Stomach (tissue), 8 donors: ENCODE measurements at regions not wholly inside any gene's neighbourhood (a gene's known extent, or its start where the extent isn't known, plus 50 kb on each side); places are given as distances from the start of the nearest gene placed in this dataset.

Source experiments
- DNase-seq, 2 donors: peaks; one replicate each; pipeline versions ENCODE4 v3.0.0 to v3.0.0-alpha.2; 2013 to 2019
- H3K27ac ChIP-seq, 5 donors: fragments of 200-600 bp in 4 of 5; sonication (generic) in 4 of 5; one replicate each; pipeline ENCODE4 v1.5.1; 2013 to 2019; ENCODE audit warnings: mild to moderate bottlenecking in 1 of 5, moderate library complexity in 1 of 5
- H3K27me3 ChIP-seq, 3 donors: fragments of 200-600 bp; sonication (generic); one replicate each; pipeline ENCODE4 v1.5.1; 2017 to 2019; ENCODE audit warnings: mixed run types in 1 of 3
- H3K36me3 ChIP-seq, 4 donors: fragments of 200-600 bp; sonication (generic); 1 replicate in 3 of 4; 2 replicates in 1 of 4; pipeline ENCODE4 v1.5.1; 2016 to 2019
- H3K4me1 ChIP-seq, 4 donors: fragments of 200-600 bp; sonication (generic); one replicate each; pipeline ENCODE4 v1.5.1; 2016 to 2019
- H3K4me3 ChIP-seq, 4 donors: fragments of 200-600 bp; sonication (generic) in 3 of 4; one replicate each; pipeline ENCODE4 v1.5.1; 2016 to 2019; ENCODE audit warnings: mild to moderate bottlenecking in 1 of 4
- H3K9me3 ChIP-seq, 4 donors: fragments of 200-600 bp; sonication (generic); one replicate each; pipeline ENCODE4 v1.5.1; 2016 to 2019
- EP300 ChIP-seq: sonication (generic); formaldehyde crosslinking; IDR thresholded peaks from one replicate; pipeline ENCODE4 v1.6.1; 2017; ENCODE audit warnings: antibody characterized with exemption
- POLR2A ChIP-seq, 4 donors: fragments of 450-650 bp; IDR thresholded peaks; one replicate each; pipeline ENCODE4 v1.6.1; 2016; ENCODE audit warnings: antibody characterized with exemption in 4 of 4, control low read depth in 2 of 4, mild to moderate bottlenecking in 1 of 4, moderate library complexity in 1 of 4
- POLR2AphosphoS5 ChIP-seq, 3 donors: sonication (generic); formaldehyde crosslinking; IDR thresholded peaks; one replicate each; pipeline ENCODE4 v1.6.1; 2016; ENCODE audit warnings: antibody characterized with exemption in 3 of 3
- WGBS, 5 donors: extraction: QIAGEN DNeasy Blood & Tissue Kit in 3 of 5; methylation state at CpG; one replicate each; pipeline versions ENCODE4 v1.1.5 to v1.1.7; 2013 to 2018; 5-methylcytosine and 5-hydroxymethylcytosine counted together
- intact Hi-C: fragments of 100-400 bp; cut with DNase I; formaldehyde crosslinking; loops from one replicate; pipeline ENCODE4 v1.15.1; 2023; ENCODE audit warnings: low total_unique reads
- TF ChIP-seq, protein P1 (sequence below), 7 experiments: fragments of 450-650 bp in 4 of 7; fragments of 200-600 bp in 3 of 7; sonication (generic) in 3 of 7; IDR thresholded peaks; one replicate each; pipeline ENCODE4 v1.5.1; 2016 to 2019; ENCODE audit warnings: antibody characterized with exemption in 7 of 7, control low read depth in 2 of 7, mild to moderate bottlenecking in 1 of 7
- donor health status: healthy with polysubstance abuse.
- donor health status: Bipolar disorder and iron deficiency.
- donor health status: healthy.

- Histone ChIP-seq H3K27me3 (no peaks in the 10 kb centered on the region), H3K4me3 (no peak overlapping the region), H3K36me3 (no peaks in the 10 kb centered on the region), H3K9me3 (no peaks in the 10 kb centered on the region), H3K27ac (no peak overlapping the region), H3K4me1 (peaks cover 0 to 6% (median 2%) of the 10 kb centered on the region in 4 donors)
- DNase-seq, result no peak
- 70 to 89% (median 73%) methylated on average over 2 of the region's 2 CpGs for WGBS, 5 donors
- TF ChIP-seq POLR2A (IDR thresholded peaks at IDR 0.05), result no peak
- no peak for TF ChIP-seq POLR2AphosphoS5 (IDR thresholded peaks at IDR 0.05)
- TF ChIP-seq EP300, result no peak
- TF ChIP-seq, protein P1, sequence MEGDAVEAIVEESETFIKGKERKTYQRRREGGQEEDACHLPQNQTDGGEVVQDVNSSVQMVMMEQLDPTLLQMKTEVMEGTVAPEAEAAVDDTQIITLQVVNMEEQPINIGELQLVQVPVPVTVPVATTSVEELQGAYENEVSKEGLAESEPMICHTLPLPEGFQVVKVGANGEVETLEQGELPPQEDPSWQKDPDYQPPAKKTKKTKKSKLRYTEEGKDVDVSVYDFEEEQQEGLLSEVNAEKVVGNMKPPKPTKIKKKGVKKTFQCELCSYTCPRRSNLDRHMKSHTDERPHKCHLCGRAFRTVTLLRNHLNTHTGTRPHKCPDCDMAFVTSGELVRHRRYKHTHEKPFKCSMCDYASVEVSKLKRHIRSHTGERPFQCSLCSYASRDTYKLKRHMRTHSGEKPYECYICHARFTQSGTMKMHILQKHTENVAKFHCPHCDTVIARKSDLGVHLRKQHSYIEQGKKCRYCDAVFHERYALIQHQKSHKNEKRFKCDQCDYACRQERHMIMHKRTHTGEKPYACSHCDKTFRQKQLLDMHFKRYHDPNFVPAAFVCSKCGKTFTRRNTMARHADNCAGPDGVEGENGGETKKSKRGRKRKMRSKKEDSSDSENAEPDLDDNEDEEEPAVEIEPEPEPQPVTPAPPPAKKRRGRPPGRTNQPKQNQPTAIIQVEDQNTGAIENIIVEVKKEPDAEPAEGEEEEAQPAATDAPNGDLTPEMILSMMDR (IDR thresholded peaks at IDR 0.05), result no peak
- intact Hi-C loops, result no loop called here
Observed at GRCh38 chr5:68762201-68762600, 331.6 kb upstream of the SLC30A5 start.

DNA sequence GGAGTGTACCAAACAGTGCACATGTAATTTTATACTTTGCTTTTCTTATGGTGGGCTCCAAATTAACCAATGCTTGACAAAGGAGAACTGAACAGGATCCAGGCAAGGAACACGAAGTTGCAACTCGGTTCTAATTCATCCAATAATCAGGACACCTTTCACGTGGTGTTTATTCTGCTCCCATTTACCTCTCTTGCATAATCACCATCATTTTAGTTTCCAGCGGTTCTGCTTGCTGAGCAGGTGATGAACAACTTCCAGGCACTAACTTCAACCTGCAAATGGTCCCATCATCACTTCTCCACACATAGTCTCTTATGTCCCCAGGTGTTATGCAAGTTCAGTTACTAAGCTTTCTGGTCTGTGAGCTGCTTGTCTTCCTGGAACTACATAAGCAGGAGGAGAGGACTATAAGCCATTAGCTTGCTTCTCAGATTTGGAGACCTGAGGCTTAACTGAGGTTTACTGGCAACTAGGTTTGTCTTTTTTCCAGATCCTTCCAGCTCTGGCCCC lies 326.8 kb upstream of the SLC30A5 start:
- Histone ChIP-seq H3K9me3 (no peaks in the 10 kb centered on the region), H3K27ac (no peak overlapping the region), H3K4me3 (no peak overlapping the region), H3K27me3 (no peaks in the 10 kb centered on the region), H3K36me3 (no peaks in the 10 kb centered on the region), H3K4me1 (no peaks in the 10 kb centered on the region)
- 75 to 87% (median 82%) methylated on average over 4 of the region's 4 CpGs for WGBS, 5 donors
- DNase-seq, result no peak
- TF ChIP-seq POLR2A (IDR thresholded peaks at IDR 0.05) (no peak), POLR2AphosphoS5 (IDR thresholded peaks at IDR 0.05) (no peak), EP300 (no peak)
- TF ChIP-seq, protein P1 (IDR thresholded peaks at IDR 0.05), result no peak
- intact Hi-C loops, result no loop called here

GRCh38 chr5:68770551-68770950 lies 323.3 kb upstream of the SLC30A5 start:
- H3K9me3 ChIP-seq, result no peaks in the 10 kb centered on the region
- no peaks in the 10 kb centered on the region for H3K27me3 ChIP-seq
- no peaks in the 10 kb centered on the region for H3K4me1 ChIP-seq
- H3K4me3 ChIP-seq, result no peak overlapping the region
- no peak for DNase-seq
- H3K36me3 ChIP-seq, result no peaks in the 10 kb centered on the region
- no peak overlapping the region for H3K27ac ChIP-seq
- WGBS, 5 donors, result 86 to 94% (median 89%) methylated on average over 3 of the region's 3 CpGs
- no peak for TF ChIP-seq EP300
- no peak for TF ChIP-seq POLR2AphosphoS5 (IDR thresholded peaks at IDR 0.05)
- TF ChIP-seq POLR2A (IDR thresholded peaks at IDR 0.05), result no peak
- TF ChIP-seq, protein P1 (IDR thresholded peaks at IDR 0.05), result no peak
- intact Hi-C loops, result no loop called here

GRCh38 chr5:68771221-68771620 lies 322.6 kb upstream of the SLC30A5 start:
- TF ChIP-seq EP300, result no peak
- no peak for TF ChIP-seq POLR2AphosphoS5 (IDR thresholded peaks at IDR 0.05)
- TF ChIP-seq POLR2A (IDR thresholded peaks at IDR 0.05), result no peak
- TF ChIP-seq, protein P1 (IDR thresholded peaks at IDR 0.05), result no peak
- intact Hi-C loops, result no loop called here
- no peaks in the 10 kb centered on the region for H3K4me1 ChIP-seq
- no peaks in the 10 kb centered on the region for H3K9me3 ChIP-seq
- no peaks in the 10 kb centered on the region for H3K27me3 ChIP-seq
- 41 to 68% (median 47%) methylated on average over 4 of the region's 4 CpGs for WGBS, 5 donors
- no peak overlapping the region for H3K4me3 ChIP-seq
- no peak overlapping the region for H3K27ac ChIP-seq
- DNase-seq, result no peak
- no peaks in the 10 kb centered on the region for H3K36me3 ChIP-seq
